GM23338 (cell line): ENCODE measurements at regions not wholly inside any gene's neighbourhood (a gene's known extent, or its start where the extent isn't known, plus 50 kb on each side); places are given as distances from the start of the nearest gene placed in this dataset.

ENCODE experiments used
- ATAC-seq: fragments of 200-7000 bp; cut with Tn5 transposase; 3 replicates; pipeline ENCODE4 v1.9.1; 2020
- DNase-seq: peaks from one replicate; pipeline ENCODE4 v3.0.0-alpha.2; 2015; ENCODE audit warnings: low spot score
- H2AFZ ChIP-seq: fragments of 200-600 bp; sonication (generic); 2 replicates; pipeline ENCODE4 v1.8.0; 2016; ENCODE audit warnings: antibody characterized with exemption, mild to moderate bottlenecking, moderate library complexity
- H3F3A ChIP-seq: fragments of 200-600 bp; sonication (generic); replicated peaks from 2 replicates; pipeline ENCODE4 v1.8.0; 2017; ENCODE audit warnings: antibody characterized with exemption, mixed run types, low read depth
- H3K27ac ChIP-seq: fragments of 200-600 bp; sonication (generic); 2 replicates; pipeline ENCODE4 v1.6.1; 2016; ENCODE audit warnings: low read depth
- H3K27me3 ChIP-seq: fragments of 200-600 bp; sonication (generic); 2 replicates; pipeline ENCODE4 v1.8.0; 2016; ENCODE audit warnings: mild to moderate bottlenecking, mixed run types, moderate library complexity; ENCODE audit not compliant: insufficient read depth
- H3K36me3 ChIP-seq: fragments of 200-600 bp; sonication (generic); 2 replicates; pipeline ENCODE4 v1.8.0; 2016; ENCODE audit warnings: mild to moderate bottlenecking; ENCODE audit not compliant: insufficient read depth
- H3K4me1 ChIP-seq: fragments of 200-600 bp; sonication (generic); 2 replicates; pipeline ENCODE4 v1.8.0; 2016; ENCODE audit warnings: mild to moderate bottlenecking, moderate library complexity; ENCODE audit not compliant: insufficient read depth
- H3K4me2 ChIP-seq: fragments of 200-600 bp; sonication (generic); 2 replicates; pipeline ENCODE4 v1.7.1; 2017; ENCODE audit warnings: mixed run types
- H3K4me3 ChIP-seq: fragments of 200-600 bp; sonication (generic); 2 replicates; pipeline ENCODE4 v1.6.1; 2016; ENCODE audit warnings: mixed run types
- H3K79me2 ChIP-seq: fragments of 200-600 bp; sonication (generic); replicated peaks from 2 replicates; pipeline ENCODE4 v1.8.0; 2017; ENCODE audit warnings: mild to moderate bottlenecking; ENCODE audit not compliant: insufficient read depth
- H3K9me2 ChIP-seq: fragments of 200-600 bp; sonication (generic); 2 replicates; pipeline ENCODE4 v1.8.0; 2017; ENCODE audit not compliant: insufficient read depth
- H4K20me1 ChIP-seq: fragments of 200-600 bp; sonication (generic); replicated peaks from 2 replicates; pipeline ENCODE4 v1.8.0; 2017; ENCODE audit warnings: mild to moderate bottlenecking; ENCODE audit not compliant: insufficient read depth
- H3K27ac Mint-ChIP-seq: 2 replicates; pipeline ENCODE4 v1.8.0; 2020; ENCODE audit warnings: inconsistent platforms, mild to moderate bottlenecking, moderate library complexity, mixed read lengths
- H3K27me3 Mint-ChIP-seq: 3 replicates; pipeline ENCODE4 v1.8.0; 2022; ENCODE audit warnings: low read depth, mild to moderate bottlenecking, moderate library complexity, mixed read lengths, inconsistent platforms; ENCODE audit not compliant: insufficient read depth, poor library complexity
- H3K36me3 Mint-ChIP-seq: 3 replicates; pipeline ENCODE4 v1.8.0; 2021; ENCODE audit warnings: low read depth, mild to moderate bottlenecking, inconsistent platforms, moderate library complexity, mixed read lengths
- H3K4me1 Mint-ChIP-seq: 3 replicates; pipeline ENCODE4 v1.8.0; 2020; ENCODE audit warnings: mild to moderate bottlenecking, inconsistent platforms, mixed read lengths
- H3K4me3 Mint-ChIP-seq: 3 replicates; pipeline ENCODE4 v1.8.0; 2021; ENCODE audit warnings: moderate library complexity, mild to moderate bottlenecking, inconsistent platforms, mixed read lengths
- H3K9me3 Mint-ChIP-seq: 3 replicates; pipeline ENCODE4 v1.8.0; 2020; ENCODE audit warnings: moderate library complexity, mild to moderate bottlenecking, inconsistent platforms, mixed read lengths
- CREB1 ChIP-seq: fragments of 250-450 bp; sonication (Bioruptor Pico); IDR thresholded peaks from 2 replicates; pipeline ENCODE4 v1.5.0; 2020; ENCODE audit warnings: low read depth, mild to moderate bottlenecking, moderate library complexity
- EZH2 ChIP-seq: fragments of 200-600 bp; sonication (generic); IDR thresholded peaks from one replicate; pipeline ENCODE4 v1.8.0; 2017; ENCODE audit warnings: antibody characterized with exemption, mild to moderate bottlenecking, low read depth; ENCODE audit not compliant: unreplicated experiment
- JUNB ChIP-seq: IDR thresholded peaks from one replicate; pipeline ENCODE4 v1.6.1; 2016; ENCODE audit warnings: antibody characterized with exemption; ENCODE audit not compliant: unreplicated experiment
- NANOG ChIP-seq: IDR thresholded peaks from 2 replicates; pipeline ENCODE4 v1.6.1; 2016; ENCODE audit warnings: antibody characterized with exemption, borderline replicate concordance
- POLR2AphosphoS5 ChIP-seq: IDR thresholded peaks from 2 replicates; pipeline ENCODE4 v1.6.1; 2016; ENCODE audit warnings: antibody characterized with exemption, low read depth
- STAT1 ChIP-seq: IDR thresholded peaks from one replicate; pipeline ENCODE4 v1.6.1; 2016; ENCODE audit warnings: antibody characterized with exemption; ENCODE audit not compliant: unreplicated experiment
- ZNF331 ChIP-seq: fragments of 250-450 bp; sonication (Bioruptor Pico); IDR thresholded peaks from 2 replicates; pipeline ENCODE4 v1.5.0; 2020; ENCODE audit warnings: low read depth, mild to moderate bottlenecking, moderate library complexity
- TF ChIP-seq, protein P1 (sequence below): IDR thresholded peaks from 2 replicates; pipeline ENCODE4 v1.6.1; 2016; ENCODE audit warnings: antibody characterized with exemption
- TF ChIP-seq, protein P2 (sequence below): fragments of 250-450 bp; sonication (Bioruptor Pico); IDR thresholded peaks from 2 replicates; pipeline ENCODE4 v1.5.0; 2020; ENCODE audit warnings: mild to moderate bottlenecking, moderate library complexity
- TF ChIP-seq, protein P3 (sequence below), 2 experiments: fragments of 200-600 bp in 1 of 2; sonication (generic) in 1 of 2; conservative IDR thresholded peaks; 2 replicates each; pipeline versions ENCODE4 v1.5.1 to v1.6.1; 2016 to 2017; ENCODE audit warnings: antibody characterized with exemption in 2 of 2, low read depth in 2 of 2, mild to moderate bottlenecking in 2 of 2, moderate library complexity in 1 of 2
- TF ChIP-seq, protein P4 (sequence below): IDR thresholded peaks from one replicate; pipeline ENCODE4 v1.6.1; 2018; ENCODE audit warnings: antibody characterized with exemption; ENCODE audit not compliant: unreplicated experiment

DNA sequence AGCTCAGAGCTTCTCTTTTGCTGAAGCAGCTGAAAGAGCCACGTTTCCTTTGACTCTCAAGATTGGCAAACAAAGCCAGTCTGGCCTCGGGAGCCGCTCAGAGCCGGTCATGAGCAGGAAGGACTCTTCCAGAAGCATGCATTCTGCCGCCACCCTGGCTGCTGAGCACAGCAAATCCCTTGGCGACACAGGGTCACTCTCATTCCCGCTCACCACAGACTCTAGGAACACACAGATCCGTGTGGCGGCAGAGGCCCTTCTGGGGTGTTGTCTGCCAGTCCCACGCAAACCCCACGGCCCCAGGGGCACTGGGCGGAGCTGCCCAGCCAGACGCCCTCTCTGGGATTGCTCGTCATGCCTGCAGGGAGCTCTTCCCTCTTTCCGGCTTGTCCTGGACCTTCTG lies 157.0 kb downstream of the C16orf95 start:
- peaks cover 7% of the 10 kb centered on the region for H3K27me3 Mint-ChIP-seq
- Histone ChIP-seq H2AFZ (peak overlapping the region; percentile 63; the same call in 1 of the 2 replicates), H3K4me2 (no peak overlapping the region), H3K27ac (no peak overlapping the region), H3K4me1 (no peaks in the 10 kb centered on the region), H4K20me1 (no peaks in the 10 kb centered on the region), H3F3A (no peaks in the 10 kb centered on the region), H3K79me2 (no peaks in the 10 kb centered on the region), H3K27me3 (no peaks in the 10 kb centered on the region), H3K4me3 (no peak overlapping the region), H3K36me3 (no peaks in the 10 kb centered on the region), H3K9me2 (no peaks in the 10 kb centered on the region)
- H3K9me3 Mint-ChIP-seq, result peaks cover 3% of the 10 kb centered on the region; the same call in 1 of the 3 replicates
- no peak overlapping the region for H3K27ac Mint-ChIP-seq
- TF ChIP-seq CREB1 (CRISPR knock-in tag) (no peak), ZNF331 (no peak), JUNB (no peak), EZH2 (no peak), POLR2AphosphoS5 (no peak), STAT1 (no peak), NANOG (no peak)
- TF ChIP-seq, protein P1, sequence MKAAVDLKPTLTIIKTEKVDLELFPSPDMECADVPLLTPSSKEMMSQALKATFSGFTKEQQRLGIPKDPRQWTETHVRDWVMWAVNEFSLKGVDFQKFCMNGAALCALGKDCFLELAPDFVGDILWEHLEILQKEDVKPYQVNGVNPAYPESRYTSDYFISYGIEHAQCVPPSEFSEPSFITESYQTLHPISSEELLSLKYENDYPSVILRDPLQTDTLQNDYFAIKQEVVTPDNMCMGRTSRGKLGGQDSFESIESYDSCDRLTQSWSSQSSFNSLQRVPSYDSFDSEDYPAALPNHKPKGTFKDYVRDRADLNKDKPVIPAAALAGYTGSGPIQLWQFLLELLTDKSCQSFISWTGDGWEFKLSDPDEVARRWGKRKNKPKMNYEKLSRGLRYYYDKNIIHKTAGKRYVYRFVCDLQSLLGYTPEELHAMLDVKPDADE, result no peak
- TF ChIP-seq, protein P2, sequence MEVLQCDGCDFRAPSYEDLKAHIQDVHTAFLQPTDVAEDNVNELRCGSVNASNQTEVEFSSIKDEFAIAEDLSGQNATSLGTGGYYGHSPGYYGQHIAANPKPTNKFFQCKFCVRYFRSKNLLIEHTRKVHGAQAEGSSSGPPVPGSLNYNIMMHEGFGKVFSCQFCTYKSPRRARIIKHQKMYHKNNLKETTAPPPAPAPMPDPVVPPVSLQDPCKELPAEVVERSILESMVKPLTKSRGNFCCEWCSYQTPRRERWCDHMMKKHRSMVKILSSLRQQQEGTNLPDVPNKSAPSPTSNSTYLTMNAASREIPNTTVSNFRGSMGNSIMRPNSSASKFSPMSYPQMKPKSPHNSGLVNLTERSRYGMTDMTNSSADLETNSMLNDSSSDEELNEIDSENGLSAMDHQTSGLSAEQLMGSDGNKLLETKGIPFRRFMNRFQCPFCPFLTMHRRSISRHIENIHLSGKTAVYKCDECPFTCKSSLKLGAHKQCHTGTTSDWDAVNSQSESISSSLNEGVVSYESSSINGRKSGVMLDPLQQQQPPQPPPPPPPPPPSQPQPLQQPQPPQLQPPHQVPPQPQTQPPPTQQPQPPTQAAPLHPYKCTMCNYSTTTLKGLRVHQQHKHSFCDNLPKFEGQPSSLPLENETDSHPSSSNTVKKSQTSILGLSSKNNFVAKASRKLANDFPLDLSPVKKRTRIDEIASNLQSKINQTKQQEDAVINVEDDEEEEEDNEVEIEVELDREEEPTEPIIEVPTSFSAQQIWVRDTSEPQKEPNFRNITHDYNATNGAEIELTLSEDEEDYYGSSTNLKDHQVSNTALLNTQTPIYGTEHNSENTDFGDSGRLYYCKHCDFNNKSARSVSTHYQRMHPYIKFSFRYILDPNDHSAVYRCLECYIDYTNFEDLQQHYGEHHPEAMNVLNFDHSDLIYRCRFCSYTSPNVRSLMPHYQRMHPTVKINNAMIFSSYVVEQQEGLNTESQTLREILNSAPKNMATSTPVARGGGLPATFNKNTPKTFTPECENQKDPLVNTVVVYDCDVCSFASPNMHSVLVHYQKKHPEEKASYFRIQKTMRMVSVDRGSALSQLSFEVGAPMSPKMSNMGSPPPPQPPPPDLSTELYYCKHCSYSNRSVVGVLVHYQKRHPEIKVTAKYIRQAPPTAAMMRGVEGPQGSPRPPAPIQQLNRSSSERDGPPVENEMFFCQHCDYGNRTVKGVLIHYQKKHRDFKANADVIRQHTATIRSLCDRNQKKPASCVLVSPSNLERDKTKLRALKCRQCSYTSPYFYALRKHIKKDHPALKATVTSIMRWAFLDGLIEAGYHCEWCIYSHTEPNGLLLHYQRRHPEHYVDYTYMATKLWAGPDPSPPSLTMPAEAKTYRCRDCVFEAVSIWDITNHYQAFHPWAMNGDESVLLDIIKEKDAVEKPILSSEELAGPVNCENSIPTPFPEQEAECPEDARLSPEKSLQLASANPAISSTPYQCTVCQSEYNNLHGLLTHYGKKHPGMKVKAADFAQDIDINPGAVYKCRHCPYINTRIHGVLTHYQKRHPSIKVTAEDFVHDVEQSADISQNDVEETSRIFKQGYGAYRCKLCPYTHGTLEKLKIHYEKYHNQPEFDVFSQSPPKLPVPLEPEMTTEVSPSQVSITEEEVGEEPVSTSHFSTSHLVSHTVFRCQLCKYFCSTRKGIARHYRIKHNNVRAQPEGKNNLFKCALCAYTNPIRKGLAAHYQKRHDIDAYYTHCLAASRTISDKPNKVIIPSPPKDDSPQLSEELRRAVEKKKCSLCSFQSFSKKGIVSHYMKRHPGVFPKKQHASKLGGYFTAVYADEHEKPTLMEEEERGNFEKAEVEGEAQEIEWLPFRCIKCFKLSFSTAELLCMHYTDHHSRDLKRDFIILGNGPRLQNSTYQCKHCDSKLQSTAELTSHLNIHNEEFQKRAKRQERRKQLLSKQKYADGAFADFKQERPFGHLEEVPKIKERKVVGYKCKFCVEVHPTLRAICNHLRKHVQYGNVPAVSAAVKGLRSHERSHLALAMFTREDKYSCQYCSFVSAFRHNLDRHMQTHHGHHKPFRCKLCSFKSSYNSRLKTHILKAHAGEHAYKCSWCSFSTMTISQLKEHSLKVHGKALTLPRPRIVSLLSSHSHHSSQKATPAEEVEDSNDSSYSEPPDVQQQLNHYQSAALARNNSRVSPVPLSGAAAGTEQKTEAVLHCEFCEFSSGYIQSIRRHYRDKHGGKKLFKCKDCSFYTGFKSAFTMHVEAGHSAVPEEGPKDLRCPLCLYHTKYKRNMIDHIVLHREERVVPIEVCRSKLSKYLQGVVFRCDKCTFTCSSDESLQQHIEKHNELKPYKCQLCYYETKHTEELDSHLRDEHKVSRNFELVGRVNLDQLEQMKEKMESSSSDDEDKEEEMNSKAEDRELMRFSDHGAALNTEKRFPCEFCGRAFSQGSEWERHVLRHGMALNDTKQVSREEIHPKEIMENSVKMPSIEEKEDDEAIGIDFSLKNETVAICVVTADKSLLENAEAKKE (CRISPR knock-in tag), result no peak
- TF ChIP-seq, protein P3, sequence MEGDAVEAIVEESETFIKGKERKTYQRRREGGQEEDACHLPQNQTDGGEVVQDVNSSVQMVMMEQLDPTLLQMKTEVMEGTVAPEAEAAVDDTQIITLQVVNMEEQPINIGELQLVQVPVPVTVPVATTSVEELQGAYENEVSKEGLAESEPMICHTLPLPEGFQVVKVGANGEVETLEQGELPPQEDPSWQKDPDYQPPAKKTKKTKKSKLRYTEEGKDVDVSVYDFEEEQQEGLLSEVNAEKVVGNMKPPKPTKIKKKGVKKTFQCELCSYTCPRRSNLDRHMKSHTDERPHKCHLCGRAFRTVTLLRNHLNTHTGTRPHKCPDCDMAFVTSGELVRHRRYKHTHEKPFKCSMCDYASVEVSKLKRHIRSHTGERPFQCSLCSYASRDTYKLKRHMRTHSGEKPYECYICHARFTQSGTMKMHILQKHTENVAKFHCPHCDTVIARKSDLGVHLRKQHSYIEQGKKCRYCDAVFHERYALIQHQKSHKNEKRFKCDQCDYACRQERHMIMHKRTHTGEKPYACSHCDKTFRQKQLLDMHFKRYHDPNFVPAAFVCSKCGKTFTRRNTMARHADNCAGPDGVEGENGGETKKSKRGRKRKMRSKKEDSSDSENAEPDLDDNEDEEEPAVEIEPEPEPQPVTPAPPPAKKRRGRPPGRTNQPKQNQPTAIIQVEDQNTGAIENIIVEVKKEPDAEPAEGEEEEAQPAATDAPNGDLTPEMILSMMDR (conservative IDR thresholded peaks at IDR 0.05; ENCODE audit: low read depth in 2 of 2), result no peak
- TF ChIP-seq, protein P4, sequence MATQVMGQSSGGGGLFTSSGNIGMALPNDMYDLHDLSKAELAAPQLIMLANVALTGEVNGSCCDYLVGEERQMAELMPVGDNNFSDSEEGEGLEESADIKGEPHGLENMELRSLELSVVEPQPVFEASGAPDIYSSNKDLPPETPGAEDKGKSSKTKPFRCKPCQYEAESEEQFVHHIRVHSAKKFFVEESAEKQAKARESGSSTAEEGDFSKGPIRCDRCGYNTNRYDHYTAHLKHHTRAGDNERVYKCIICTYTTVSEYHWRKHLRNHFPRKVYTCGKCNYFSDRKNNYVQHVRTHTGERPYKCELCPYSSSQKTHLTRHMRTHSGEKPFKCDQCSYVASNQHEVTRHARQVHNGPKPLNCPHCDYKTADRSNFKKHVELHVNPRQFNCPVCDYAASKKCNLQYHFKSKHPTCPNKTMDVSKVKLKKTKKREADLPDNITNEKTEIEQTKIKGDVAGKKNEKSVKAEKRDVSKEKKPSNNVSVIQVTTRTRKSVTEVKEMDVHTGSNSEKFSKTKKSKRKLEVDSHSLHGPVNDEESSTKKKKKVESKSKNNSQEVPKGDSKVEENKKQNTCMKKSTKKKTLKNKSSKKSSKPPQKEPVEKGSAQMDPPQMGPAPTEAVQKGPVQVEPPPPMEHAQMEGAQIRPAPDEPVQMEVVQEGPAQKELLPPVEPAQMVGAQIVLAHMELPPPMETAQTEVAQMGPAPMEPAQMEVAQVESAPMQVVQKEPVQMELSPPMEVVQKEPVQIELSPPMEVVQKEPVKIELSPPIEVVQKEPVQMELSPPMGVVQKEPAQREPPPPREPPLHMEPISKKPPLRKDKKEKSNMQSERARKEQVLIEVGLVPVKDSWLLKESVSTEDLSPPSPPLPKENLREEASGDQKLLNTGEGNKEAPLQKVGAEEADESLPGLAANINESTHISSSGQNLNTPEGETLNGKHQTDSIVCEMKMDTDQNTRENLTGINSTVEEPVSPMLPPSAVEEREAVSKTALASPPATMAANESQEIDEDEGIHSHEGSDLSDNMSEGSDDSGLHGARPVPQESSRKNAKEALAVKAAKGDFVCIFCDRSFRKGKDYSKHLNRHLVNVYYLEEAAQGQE, result no peak
- no peaks in the 10 kb centered on the region for H3K36me3 Mint-ChIP-seq
- peak; percentile 32 for ATAC-seq
- DNase-seq, result no peak
- no peaks in the 10 kb centered on the region for H3K4me1 Mint-ChIP-seq
- no peak overlapping the region for H3K4me3 Mint-ChIP-seq
